ENCODE measurements at regions not wholly inside any gene's neighbourhood (a gene's known extent, or its start where the extent isn't known, plus 50 kb on each side); places are given as distances from the start of the nearest gene placed in this dataset.
"Not testable (repeated sequence)": the region's sequence is repeated elsewhere in the genome, so short reads cannot be mapped to it uniquely, and the experiment has no call there.

DNA sequence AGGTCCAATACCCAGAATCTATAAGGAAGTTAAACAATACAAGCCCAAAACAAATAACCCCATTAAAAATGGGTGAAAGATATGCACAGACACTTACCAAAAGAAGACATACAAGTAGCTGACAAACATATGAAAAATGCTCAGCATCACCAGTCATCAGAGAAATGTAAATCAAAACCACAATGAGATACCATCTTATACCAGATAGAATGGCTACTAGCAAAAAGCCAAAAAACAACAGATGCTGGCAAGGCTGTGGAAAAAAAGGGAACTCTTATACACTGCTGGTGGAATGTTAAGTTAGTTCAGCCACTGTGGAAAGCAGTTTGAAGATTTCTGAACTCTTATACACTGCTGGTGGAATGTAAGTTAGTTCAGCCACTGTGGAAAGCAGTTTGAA is 331.1 kb downstream of the KIF20B start:
- peak; percentile 15 for DNase-seq

DNA sequence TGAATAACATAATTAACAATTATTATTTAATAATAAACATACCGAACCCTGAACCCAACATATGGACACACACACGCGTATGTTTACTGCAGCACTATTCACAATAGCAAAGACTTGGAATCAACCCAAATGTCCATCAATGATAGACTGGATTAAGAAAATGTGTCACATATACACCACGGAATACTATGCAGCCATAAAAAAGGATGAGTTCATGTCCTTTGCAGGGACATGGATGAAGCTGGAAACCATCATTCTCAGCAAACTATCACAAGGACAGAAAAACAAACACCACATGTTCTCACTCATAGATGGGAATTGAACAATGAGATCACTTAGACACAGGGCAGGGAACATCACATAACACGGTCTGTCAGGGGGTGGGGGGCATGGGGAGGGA is 333.5 kb downstream of the KIF20B start:
- DNase-seq, result not testable (repeated sequence)

DNA sequence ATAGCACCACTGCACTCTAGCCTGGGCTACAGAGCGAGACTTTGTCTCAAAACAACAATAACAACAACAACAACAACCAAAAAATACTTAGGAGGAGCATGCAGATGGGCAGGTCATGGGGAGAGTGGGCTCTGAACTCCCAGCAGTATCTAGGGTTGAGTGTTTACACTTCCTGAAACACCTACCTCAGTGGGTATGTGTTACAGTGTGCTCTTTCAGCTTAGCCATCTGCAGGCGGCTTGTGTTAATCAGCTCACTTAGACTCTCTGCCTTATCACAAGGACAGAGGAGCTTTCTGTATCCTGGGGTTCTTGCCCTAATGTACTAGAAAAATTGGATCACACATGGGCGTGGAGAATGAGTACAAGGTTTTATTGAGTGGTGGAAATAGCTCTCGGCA is 340.2 kb downstream of the KIF20B start:
- DNase-seq, result no peak

DNA sequence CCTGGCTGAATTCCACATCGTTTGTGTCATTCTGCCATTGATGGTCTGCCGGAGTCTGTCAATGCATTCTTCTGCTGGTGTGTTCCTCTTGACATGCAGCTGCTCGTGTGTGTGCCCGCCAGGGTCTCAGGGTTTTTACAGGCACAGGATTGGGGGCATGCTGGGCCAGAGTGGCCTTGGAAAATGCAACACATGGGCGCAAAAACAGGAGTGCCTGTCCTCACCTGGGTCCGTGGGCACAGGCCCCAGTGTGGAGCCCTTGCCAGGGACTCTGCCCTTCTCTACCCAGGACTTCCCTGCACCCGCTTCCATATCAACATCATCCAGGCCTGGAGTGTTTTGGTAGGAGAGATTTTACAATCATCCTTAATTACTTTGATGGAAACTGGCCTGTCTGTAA is 340.7 kb downstream of the KIF20B start:
- no peak for DNase-seq

DNA sequence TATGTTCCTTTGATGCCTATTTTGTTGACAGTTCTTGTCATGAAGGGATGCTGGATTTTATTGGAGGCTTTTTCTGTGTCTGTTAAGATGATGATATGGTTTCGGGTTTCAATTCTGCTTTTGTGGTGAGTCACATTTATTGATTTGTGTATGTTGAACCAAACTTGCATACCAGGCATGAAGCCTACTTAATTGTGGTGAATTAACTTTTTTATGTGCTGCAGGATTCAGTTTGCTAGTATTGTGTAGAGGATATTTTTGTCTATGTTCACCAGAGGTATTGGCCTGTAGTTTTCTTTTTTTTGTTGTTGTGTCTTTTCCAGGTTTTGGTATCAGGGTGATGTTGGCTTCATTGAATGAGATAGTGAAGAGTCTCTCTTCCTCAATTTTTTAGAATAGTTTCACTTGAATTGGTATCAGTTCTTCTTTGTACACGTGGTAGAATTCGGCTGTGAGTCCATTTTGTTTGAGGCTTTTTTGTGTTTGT is 345.9 kb downstream of the KIF20B start:
- no peak for DNase-seq

DNA sequence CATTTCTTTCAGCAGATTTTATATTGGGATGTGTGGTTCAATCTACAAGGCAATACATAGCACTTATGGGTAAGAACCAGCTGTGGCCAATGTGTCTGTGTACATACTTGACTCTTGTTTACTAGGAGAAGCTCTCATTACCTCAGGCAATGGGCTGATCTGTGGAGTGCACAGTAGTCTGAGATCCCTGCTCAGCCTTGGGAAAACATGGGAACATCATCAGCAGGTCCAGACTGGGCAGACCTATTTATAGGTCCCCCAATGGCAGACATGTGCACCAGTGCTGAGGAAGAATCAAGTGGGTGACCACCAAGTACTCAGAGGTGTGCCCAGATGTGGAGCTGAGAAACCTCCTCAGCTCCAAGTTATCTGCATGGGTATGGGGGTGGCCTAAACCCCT is 349.7 kb downstream of the KIF20B start:
- DNase-seq, result no peak

DNA sequence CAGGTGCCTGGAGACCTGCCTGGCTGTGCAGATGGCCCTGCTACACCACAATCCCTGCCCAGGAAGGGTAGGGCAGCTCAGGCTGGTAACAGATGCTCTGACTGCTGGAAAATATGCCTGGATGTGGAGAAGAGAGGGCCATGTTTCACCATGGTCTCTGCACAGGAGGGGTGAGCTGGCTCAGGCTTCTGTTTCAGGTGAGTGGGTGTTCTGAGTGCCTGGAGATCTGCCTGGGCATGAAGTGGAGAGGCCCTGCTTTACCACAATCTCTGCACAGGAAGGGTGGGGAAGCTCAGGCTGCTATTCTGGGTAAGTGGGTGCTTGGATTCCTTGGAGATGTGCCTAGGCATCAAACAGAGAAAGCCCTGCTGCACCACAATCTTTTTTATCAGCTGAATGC is 350.1 kb downstream of the KIF20B start:
- DNase-seq, result no peak

DNA sequence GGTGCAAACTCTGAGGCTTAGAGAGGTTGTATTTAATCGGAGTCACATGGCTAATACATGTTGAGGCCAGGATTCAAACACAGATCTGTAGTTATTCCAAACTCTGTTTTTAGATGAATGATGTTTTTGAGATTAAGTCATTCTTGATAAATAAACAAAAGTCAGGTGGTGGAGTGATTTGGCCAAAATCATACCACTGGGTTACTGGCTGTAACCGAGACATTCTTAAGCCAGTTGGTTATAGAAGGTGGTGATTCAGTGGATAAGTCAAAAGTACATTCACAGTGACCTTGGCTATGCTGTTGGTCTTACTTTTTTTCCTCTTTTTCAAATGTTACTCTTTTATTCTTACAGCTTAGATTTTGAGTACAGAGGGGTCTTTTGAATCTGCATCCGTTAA is 361.4 kb downstream of the KIF20B start:
- DNase-seq, result peak; percentile 21

DNA sequence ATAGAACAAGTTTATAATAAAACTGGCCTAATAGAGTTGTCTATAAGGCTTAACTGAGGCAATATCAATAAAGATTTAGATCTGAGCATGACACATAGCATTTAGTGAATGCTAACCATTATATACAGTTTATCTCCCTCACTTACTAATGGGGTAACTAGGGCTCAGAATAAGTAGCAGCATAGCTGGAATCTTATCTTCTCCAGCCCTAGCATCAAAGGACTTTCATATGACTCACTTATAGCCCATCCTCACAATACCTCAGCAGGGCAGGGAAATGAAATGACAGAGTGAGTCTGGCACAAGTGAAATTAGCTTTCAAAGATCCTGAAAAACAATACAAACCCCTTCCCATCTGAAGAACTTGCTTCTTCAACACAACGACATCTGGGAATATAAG is 362.9 kb downstream of the KIF20B start:
- DNase-seq, result no peak

DNA sequence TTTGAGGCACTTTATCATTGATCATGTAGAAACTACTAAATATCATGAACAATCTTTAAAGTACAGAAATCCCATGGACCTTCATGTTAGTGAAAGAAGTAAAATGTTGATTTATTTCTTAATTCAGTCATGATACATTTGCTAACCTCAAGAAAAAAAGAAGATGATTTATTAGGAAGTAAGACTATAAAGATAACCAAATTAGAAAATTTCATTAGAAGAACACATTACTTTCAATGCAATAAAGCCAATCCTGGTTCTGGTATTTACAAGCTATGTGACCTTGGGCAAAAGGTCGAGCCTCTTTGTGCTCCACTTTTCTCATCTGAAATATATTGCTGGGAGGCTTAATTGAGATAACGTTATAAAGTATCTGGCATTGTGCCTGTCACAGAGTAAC is 365.0 kb downstream of the KIF20B start:
- DNase-seq, result no peak

DNA sequence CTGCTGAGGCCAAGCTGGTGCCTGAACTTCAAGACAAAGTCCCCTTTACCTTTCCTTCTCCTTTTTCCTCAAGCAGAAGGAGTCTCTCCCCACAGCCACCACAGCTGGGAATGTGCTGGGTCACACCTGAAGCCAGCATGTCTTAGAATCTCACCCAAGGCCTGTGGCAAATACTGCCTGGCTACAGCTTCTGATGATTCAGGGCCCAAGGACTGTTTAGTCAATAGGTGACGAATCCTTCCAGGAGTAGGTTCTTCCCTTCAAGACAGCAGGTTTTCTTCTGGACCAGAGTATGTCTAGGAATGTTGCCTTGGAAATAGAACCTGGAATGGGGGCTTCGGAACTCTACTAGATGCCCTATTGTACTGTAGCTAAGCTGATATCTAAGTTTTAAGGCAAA is 374.6 kb downstream of the KIF20B start:
- DNase-seq, result no peak

DNA sequence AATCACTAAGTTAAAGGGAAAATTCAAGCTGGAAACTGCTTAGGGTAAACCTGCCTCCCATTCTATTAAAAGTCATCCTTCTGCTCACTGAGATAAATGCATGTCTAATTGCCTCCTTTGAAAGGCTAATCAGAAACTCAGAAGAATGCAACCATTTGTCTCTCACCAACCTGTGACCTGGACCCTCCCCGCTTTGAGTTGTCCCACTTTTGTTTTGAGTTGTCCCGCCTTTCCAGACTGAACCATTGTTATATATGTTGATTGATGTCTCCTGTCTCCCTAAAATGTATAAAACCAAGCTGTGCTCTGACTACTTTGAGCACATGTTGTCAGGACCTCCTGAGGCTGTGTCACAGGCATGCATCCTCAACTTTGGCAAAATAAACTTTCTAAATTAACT is 378.4 kb downstream of the KIF20B start:
- DNase-seq, result no peak

DNA sequence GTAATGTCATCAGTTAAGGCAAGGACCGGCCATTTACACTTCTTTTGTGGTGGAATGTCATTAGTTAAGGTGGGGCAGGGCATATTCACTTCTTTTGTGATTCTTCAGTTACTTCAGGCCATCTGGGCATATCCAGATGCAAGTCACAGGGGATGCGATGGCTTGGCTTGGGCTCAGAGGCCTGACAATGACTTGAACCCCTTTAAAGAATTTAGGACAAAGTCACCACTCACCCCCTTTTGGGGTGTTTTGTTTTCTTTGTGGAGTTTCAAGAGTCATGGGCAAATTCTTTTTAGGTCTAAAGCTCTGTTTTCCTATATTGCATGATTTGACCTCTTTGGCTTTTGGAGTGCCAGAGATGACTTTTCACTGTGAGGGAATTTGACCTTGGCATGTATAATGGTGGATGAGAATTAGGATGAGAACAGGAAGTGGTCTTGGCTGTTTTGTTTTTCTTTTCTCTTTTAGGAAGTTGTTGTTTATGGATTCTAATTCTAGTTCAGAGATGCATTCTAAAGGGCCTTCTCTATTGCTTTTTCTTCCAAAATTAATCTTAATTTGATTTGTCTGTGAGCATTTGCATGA is 385.3 kb downstream of the KIF20B start:
- DNase-seq, result peak; percentile 21

DNA sequence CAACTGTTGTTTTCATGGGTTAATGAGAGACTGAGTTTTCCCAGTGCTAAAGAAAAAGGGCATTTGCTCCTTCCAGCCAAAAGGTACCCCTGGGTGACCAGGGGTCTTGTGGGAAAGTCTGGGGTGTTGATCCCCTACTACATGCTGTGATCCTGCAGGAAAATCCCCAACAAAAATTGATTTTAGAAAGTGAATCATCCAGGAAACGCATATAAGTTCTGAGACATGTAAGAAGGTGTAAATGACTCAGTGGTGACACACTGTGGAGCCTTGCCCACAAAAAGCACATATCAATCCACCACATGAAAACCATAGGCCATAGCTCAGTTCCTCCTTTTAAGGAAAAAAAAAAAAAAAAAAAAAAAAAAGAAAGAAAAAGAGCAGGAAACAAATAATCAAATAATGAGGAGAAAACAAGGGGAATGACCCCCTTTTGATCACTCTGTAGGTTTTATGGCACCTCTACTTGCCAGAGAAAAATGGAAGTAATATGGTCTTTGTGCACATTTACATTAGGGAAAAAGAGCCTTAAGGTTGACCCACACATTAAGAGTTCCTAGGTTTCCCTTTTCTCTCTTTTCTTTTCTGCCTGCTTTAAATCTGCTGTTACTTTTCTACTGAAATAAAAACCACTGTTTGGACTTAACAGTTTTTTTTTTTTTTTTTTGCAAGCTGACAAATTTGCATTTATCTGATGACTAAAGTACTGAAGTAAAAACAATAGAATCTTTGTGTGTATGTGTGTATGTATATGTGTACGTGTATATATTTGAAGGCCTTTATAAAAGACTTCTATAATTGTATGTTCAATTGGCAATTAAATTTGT is 386.0 kb downstream of the KIF20B start:
- peak; percentile 64 for DNase-seq

DNA sequence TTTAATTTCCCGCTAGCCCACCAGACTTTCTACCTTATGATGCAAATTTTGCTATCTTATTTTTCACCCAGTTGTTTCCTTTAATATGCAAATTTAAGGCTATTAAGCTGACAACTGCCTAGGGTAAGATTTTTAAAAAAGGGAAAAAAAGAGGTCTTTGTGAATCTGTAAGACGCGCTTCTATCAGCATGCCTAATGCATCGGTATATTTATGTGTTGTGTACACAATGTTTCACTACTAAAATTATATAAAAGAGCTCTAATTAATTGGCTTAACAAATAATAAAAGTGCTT is 386.6 kb downstream of the KIF20B start:
- DNase-seq, result no peak

DNA sequence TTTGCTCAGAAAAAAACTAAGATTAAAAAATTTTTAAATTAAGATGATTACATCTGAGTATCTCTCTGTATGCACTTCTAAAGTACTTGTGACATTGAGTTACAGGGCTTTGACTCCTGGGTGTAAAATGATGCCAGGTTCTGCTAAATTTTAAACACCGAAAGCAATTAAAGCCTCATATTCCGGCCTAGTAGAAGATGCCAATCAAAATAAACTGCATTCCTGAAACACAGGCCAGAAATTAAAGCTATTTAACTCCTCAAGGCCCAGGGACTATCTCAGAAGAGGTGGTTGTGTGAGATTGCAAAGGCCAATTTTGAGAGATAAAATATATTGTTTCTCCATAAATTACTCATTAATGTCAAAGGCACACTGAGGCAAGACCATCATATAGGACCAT is 388.3 kb downstream of the KIF20B start:
- DNase-seq, result no peak

DNA sequence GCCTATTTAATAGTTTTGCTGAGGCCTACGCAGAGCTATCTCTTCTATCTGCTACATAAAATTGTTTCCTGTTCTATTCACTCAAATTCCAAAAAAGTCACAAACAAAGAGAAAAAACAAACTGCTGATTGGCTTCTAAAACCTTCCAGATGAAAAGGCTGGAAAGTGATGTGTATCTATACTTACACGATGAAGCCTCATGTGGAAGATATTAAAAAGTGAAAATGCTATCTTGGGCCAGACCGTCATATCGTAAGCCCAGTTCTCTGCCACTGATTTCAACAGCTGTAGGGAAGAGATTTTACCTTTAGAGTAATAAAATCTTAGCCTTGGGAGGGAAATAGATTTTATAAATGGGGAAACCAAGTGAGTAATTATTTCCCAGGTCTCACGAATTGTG is 394.8 kb downstream of the KIF20B start:
- no peak for DNase-seq

DNA sequence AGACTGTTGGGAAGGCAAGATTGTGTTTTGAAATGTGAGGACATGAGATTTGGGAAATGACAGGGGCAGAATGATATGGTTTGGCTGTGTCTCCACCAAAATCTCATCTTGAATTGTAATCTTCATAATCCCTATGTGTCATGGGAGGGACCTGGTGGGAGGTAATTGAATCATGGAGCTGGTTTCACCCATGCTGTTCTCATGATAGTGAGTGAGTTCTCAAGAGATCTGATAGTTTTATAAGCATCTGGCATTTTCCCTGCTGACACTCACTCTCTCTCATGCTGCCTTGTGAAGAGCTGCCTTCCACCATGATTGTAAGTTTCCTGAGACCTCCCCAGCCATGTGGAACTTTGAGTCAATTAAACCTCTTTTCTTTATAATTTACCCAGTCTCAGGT is 406.2 kb downstream of the KIF20B start:
- not testable (repeated sequence) for DNase-seq

DNA sequence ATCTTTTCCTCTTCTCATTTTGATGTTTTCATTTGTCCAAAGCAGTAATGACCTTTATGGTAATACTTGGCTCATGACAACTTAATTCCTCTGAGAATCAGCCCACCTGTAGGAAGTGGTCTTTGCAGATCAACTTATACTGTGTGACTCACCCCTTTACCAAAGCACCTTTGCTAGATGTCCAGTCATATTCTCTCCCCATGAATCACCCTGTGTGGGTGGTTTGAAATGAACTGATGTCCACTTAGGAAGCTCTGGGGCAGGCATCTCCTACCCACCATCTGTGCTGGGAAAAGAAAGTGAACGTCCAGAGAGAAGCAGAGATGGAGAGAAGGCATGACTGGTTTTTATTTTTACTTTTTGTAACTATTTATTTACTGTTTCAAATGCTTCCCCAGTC is 410.3 kb downstream of the KIF20B start:
- DNase-seq, result peak; percentile 7

DNA sequence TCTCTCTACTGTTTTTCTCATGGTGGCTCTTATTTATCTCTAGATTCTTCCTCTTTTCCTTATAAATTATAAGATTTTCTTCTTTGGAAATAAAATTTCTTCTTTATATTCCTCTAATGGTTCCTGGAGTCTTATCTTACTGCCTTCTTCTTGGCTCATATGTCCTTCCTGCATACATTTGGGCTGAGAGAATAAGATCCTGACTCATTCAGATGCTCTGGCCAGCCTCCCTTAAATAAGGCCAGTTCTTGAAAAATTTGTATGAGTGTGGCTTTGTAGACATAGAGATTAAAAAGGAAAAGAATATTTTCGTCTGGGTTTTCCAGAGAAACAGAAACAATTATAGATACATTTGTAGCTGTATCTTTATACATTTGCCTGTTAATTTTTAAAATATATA is 411.3 kb downstream of the KIF20B start:
- DNase-seq, result no peak

DNA sequence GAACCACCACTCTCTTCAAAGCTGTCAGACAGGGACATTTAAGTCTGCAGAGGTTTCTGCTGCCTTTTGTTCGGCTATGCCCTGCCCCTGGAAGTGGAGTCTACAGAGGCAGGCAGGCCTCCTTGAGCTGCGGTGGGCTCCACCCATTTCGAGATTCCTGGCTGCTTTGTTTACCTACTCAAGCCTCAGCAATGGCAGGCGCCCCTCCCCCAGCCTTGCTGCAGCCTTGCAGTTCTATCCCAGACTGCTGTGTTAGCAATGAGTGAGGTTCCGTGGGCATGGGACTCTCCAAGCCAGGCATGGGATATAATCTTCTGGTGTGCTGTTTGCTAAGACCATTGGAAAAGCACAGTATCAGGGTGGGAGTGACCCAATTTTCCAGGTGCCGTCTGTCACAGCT is 417.2 kb downstream of the KIF20B start:
- DNase-seq, result not testable (repeated sequence)

DNA sequence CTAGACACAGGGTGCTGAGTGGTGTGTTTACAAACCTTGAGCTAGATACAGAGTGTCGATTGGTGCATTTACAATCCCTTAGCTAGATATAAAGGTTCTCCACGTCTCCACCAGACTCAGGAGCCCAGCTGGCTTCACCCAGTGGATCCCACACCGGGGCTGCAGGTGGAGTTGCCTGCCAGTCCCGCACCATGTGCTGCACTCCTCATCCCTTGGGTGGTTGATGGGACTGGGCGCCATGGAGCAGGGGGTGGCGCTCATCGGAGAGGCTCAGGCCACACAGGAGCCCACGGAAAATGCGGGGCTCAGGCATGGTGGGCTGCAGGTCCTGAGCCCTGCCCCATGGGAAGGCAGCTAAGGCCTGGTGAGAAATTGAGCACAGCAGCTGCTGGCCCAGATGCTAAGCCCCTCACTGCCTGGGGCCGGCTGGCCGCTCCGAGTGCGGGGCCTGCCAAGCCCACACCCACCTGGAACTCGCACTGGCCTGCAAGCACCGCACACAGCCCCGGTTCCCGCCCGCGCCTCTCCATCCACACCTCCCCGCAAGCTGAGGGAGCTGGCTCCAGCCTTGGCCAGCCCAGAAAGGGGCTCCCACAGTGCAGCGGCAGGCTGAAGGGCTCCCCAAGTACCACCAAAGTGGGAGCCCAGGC is 418.4 kb downstream of the KIF20B start:
- not testable (repeated sequence) for DNase-seq

DNA sequence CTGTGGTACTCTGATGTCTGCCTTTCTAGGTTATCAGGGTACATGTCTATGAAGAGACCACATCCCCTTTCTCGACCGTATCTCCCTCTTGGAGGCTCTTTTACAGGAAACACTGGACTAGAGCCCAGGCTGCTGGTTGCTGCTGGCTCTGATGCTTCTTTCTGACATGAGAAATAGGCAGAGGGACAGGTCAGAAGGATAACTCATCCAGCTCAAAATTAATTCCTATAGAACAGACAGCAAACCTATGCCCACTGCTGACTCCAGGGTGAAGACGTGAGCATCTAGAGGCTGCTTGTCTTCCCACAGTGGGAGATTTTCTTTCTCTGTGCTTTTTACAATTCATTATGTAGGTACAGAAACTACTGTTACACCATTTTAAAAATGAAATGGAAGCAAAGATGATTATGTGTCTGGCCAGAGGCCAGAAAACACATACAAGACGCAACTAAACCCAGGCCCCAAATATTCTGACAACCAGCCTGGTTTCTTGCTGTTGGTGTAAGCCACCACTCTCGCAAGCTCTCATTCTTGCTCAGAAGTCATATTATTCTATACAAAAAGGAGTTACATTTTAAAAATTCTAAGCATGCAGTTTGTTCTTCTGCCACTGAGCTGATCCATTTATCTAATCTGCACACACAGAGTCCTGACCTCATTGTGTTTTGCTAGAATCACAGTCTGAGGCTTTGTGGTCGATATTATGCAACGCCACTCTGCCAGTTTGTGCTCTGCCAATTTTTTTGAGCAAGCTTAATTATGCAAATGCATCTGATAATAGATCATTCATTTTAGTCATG is 424.3 kb downstream of the KIF20B start:
- DNase-seq, result no peak

DNA sequence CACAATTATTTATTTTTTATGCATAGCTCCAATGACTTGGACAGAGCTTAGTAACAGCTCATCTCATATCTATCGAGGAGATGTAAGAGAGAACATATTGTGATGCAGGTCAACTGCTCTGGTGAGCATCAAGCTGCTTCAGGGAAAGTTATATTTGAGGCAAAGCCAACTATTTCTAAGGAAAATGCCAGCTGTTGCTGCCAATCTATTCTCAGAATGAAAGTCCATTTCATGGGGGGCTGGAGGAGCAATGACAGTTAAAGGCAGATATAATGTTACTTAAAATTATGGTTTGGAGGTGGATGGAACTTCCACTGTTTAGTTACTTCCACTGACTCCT is 424.8 kb downstream of the KIF20B start:
- no peak for DNase-seq

Data from EL (cell line).